Endothelial cell of hepatic sinusoid (primary cell): ENCODE measurements at regions not wholly inside any gene's neighbourhood (a gene's known extent, or its start where the extent isn't known, plus 50 kb on each side); places are given as distances from the start of the nearest gene placed in this dataset.

Source experiments
- in situ Hi-C: cut with HindIII; loops from 2 replicates; pipeline ENCODE4 v1.10.0; 2017; ENCODE audit warnings: low sequenced_read_pairs

GRCh38 chr2:235287375-235287733 lies 206.5 kb upstream of the AGAP1 start:
- in situ Hi-C loops = loop anchor here (5.0 kb wide), 1 partner anchor 65 kb away; no protein-coding TSS in a partner anchor

- in situ Hi-C loops = no loop called here
Observed at GRCh38 chr2:235291461-235291860, 202.4 kb upstream of the AGAP1 start.

- in situ Hi-C loops = no loop called here
Observed at GRCh38 chr2:235293061-235293460, 200.8 kb upstream of the AGAP1 start.

DNA sequence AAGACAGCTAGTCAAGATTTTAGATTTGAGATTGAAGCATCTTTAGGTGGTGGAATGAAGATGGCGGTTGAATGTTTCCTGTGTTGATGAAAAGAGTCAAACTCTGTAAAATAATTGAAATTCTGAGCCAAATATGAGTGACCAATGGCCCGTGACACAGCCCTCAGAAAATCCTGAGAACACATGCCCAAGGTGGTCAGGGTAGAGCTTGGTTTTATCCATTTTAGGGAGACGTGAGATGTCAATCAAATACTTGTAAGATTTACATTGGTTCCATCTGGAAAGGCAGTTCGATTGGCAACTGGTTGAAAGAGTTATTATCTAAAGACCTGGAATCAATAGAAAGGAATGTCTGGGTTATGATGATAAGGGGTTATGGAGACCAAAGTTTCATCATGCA lies 198.0 kb upstream of the AGAP1 start:
- in situ Hi-C loops = no loop called here

GRCh38 chr2:235300368-235301201 lies 193.3 kb upstream of the AGAP1 start:
- in situ Hi-C loops = loop anchor here (5.0 kb wide), 1 partner anchor 37 kb away; no protein-coding TSS in a partner anchor

DNA sequence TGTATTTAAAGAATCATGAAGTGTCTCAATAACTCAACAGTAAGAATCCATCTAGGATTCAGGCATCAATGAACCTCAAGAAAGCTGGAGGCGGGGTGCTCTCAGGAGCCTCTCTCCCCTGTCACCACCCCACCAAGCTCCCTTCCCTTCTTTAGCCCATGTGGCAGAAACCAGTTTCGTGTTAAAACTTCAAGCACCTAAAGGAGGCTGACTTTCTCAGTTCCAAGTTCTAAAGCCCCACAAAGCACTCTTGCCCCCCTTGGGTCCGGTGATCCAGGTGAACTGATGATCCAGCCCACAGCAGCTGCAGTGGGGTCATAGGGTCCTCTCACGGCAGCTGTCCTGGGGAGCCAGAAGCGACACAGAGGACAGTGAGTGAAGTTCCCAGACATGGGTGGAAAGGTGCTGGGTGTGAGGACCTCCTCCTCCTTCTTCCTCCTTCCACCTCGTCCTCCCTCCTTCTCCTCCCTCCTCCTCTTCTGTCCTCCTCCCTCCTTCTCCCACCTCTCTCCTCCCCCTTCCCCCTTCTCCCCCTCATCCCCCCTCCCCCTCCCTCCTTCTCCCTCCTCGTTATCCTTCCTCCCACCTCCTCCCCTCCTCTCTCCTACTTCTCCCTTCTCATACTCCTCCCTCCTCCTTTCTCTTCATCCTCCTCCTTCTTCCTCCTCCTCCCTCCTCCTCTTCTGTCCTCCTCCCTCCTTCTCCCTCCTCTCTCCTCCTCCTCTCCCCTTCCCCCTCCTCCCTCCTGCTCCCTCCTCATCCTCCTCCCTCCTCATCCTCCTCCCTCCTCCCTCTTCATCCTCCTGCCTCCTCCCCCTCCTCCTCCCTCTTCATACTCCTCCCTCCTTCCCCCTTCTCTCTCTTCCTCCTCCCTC lies 192.4 kb upstream of the AGAP1 start:
- in situ Hi-C loops = loop anchor here (5.0 kb wide), 1 partner anchor 36 kb away; no protein-coding TSS in a partner anchor

DNA sequence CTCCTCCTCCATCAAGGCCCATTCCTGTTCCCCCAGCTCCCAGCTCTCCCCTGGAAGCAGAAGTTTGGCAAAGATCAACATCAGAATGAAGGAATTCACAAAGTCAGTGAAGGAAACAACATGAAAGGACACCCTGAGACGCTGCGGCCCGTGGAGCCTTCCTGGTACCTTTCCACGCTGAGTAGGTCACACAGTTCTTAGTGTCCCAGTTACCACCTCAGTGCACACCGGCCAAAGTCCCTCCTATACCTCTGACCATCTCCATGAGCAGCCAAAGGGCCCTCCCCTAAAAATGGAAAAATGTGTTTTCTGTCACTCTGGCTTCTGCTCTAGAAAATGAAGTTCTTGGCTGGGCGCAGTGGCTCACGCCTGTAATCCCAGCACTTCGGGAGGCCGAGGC lies 191.6 kb upstream of the AGAP1 start:
- in situ Hi-C loops = loop anchor here (5.0 kb wide), 1 partner anchor 35 kb away; no protein-coding TSS in a partner anchor

- in situ Hi-C loops = loop anchor here (5.0 kb wide), 1 partner anchor 34 kb away; no protein-coding TSS in a partner anchor
Observed at GRCh38 chr2:235303499-235304291, 190.1 kb upstream of the AGAP1 start.

GRCh38 chr2:235305678-235306077 lies 188.2 kb upstream of the AGAP1 start:
- in situ Hi-C loops = no loop called here

DNA sequence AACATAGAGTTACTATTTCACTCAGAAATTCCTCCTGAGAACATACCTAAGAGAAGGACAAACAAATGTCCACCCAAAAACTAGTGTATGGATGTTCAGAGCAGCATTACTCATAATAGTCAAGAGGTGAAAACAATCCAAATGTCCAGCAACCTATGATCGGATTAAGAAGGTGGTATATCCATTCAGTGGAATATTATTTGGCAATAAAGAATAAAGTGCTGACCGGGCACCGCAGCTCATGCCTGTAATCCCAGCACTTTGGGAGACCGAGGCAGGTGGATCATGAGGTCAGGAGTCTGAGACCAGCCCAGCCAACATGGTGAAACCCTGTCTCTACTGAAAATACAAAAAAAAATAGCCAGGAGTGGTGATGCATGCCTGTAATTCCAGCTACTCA lies 182.8 kb upstream of the AGAP1 start:
- in situ Hi-C loops = no loop called here

GRCh38 chr2:235312571-235312970 lies 181.3 kb upstream of the AGAP1 start:
- in situ Hi-C loops = no loop called here

DNA sequence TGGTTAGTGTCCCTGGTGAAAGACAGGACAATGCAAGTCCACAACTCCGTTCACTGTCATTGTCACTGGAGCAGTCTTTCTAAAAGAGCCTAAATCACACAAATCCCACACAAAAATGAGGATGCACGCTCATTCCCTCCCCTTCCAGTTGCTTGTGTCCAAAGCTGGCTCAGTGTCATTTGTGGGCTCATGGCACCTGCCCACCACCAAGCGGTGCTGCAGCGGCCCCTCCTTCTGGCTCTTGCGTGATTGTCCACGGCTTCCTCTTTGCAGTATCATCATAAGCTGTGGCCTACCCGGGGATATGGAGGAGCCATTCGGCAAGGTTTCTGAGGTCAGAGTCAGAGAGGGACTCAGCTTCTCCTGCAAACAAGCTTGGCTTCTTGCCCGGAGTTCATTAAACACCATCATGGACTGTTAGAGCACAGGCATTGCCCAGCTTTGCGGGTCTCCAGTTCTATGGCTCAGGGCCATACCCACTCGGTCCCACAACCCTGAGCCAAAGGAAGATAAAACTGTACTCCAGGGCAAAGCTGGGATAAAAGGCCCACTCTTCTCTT lies 179.4 kb upstream of the AGAP1 start:
- in situ Hi-C loops = no loop called here

- in situ Hi-C loops = no loop called here
Observed at GRCh38 chr2:235319095-235319494, 174.7 kb upstream of the AGAP1 start.

DNA sequence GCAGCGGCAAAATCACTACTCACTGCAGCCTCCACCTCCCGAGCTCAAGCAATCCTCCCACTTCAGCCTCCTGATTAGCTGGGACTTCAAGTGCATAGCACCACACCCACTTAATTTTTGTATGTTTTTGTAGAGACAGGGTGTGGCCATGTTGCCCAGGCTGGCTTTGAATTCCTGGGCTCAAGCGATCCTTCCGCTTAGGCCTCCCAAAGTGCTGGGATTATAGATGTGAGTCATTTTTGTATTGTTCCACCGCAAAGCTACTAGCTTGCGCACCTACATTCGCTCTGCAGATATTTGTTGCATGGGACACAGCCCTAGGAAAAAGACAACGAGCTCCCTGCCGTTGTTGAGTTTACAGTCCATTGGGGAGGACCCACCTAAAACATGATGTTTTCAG lies 173.5 kb upstream of the AGAP1 start:
- in situ Hi-C loops = no loop called here

DNA sequence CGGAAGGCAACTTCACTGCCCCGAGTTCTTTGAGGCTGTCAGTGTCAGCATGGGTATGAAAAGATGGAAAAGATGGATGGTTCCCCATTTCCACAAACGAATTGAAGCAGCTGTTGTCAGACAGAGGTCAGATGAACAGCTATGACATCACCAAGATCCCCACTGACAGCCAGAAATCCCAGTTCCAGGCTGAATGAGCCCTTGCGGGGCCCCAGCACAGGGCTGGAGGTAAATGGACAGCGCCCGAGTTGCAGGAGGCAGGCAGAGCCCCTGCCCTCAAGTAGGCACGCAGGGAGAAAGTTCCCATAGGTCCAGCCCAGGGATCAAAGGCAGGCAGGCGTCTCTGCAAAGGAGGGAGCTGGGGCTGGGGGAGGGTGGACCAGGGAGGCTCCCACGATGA lies 169.5 kb upstream of the AGAP1 start:
- in situ Hi-C loops = no loop called here

GRCh38 chr2:235325151-235325550 lies 168.7 kb upstream of the AGAP1 start:
- in situ Hi-C loops = no loop called here

- in situ Hi-C loops = no loop called here
Observed at GRCh38 chr2:235328991-235329390, 164.9 kb upstream of the AGAP1 start.

- in situ Hi-C loops = loop anchor here (10.0 kb wide), 1 partner anchor 314 kb away; no protein-coding TSS in a partner anchor
Observed at GRCh38 chr2:235330775-235331451, 162.9 kb upstream of the AGAP1 start.

- in situ Hi-C loops = loop anchor here (10.0 kb wide), 1 partner anchor 312 kb away; no protein-coding TSS in a partner anchor
Observed at GRCh38 chr2:235332240-235332890, 161.5 kb upstream of the AGAP1 start.
